Stimulated activated CD4-positive, alpha-beta T cell treated with anti-CD3 and anti-CD28 coated beads, Interleukin-12 subunit alpha, Interleukin-12 subunit beta, amount 100 ng/mL, for 24 hours (primary cell): ENCODE measurements at regions not wholly inside any gene's neighbourhood (a gene's known extent, or its start where the extent isn't known, plus 50 kb on each side); places are given as distances from the start of the nearest gene placed in this dataset.
A peak's percentile ranks its signal among the peaks of the same experiment; 100 is the strongest.
"Not testable (repeated sequence)": the region's sequence is repeated elsewhere in the genome, so short reads cannot be mapped to it uniquely, and the experiment has no call there.

ENCODE experiments used
- DNase-seq, 2 experiments: peaks; one replicate each; pipeline ENCODE4 v3.0.0-alpha.2; 2020; ENCODE audit warnings: low read depth in 2 of 2

DNA sequence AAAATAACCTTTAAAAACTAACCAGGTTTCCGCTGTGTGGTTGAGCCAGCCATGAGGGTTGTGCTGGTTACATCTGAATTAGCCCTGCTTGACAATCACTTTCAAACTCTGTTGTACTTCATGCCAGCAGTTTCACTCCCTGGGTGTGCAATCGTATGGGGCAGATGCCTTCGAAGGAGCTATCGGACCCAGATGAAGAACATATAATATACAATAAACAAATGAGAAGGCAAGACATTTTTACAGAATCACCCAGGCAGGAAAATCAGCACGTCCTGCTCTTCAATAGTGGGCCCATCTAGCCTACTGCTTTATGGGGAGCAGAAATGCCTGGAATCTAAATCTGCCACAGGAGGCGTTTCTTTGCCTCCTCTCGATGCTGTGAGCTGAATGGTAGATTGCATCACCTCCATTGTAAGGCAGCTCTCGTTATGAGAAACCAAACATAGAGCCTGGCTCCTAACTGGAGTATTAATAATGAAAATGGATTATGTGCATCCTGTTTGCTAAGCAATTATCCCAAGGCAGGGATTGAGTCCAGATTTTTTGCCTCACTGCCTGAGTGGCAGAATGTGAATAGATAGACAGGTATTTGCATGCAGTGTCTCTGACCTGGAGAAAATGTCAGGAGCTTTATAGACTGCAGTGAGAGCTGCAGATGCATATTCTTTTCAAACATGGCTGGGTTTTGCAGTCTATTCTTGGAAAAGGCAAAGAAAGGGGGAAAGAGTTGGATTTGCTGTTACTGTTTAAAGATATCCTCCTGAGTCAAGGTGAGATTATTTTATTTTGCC, 143.3 kb upstream of the SMARCA2 start:
- DNase-seq: no peak

GRCh38 chr9:1875251-1875851, 139.8 kb upstream of the SMARCA2 start:
- DNase-seq: no peak

DNA sequence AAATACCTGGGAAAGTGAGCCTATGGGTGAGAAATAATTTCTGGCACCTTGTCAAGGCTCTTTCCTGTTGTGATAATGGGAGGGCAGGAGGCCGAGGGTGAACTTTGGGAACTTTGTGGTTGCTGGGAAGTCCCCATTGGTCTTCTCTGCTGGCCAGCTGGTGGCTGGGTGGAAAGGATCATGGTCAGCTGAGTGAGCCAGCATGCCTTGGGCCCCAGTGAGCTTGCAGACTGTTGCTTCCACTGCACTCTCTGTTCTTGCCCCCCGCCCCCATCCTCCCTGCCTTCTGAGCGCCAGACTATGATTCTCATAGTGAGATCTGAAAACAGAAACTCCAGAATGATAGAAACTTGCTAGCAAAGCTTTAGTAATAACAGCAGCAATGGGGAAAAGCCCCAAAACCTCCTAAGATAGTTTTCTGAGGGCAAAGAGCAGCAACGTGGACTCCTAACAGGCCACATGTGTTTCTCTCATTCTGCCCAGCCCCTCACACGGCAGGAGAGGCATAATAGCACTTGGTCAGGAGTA, 139.2 kb upstream of the SMARCA2 start:
- peak; percentile 56 to 84 for DNase-seq

GRCh38 chr9:1876891-1877496, 138.2 kb upstream of the SMARCA2 start:
- peak in 1 of 2 experiments; percentile 4 for DNase-seq

DNA sequence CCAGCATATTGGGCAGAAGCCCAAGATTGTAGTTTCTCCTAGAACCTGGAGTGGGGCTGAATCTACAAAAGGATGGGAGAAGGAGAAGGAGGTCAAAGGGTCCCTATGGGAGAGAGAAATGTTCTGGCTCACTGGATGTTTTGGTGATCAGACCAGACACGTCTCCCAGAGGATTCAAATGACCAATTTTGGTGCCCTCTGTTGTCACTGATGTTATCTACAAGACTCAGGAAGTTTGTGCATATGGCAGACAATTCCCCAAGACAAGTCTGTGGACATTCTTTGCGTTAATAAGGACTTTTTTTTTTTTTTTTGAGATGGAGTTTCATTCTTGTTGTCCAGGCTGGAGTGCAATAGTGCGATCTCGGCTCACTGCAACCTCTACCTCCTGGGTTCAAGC, 137.2 kb upstream of the SMARCA2 start:
- DNase-seq: no peak

DNA sequence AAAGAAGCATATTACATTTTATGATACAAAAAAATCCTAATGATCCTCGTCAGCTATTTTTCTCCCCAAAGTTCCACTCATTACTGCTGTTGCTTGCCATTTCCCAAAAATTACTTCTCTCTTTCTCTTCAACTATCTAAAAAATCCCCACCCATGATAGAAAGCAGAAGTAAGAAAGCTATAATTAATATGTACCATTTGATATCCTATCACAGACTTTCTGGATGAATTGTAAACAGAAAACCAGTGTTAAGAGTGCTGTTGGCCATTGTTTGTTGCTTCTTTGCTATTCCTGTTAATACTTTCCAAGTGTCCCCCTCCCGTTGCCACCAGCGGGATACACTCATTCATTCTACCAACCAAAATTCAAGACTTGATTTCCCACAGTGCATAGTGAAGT, 136.3 kb upstream of the SMARCA2 start:
- no peak for DNase-seq

- no peak for DNase-seq
Measured at GRCh38 chr9:1879501-1879900, 135.6 kb upstream of the SMARCA2 start.

DNA sequence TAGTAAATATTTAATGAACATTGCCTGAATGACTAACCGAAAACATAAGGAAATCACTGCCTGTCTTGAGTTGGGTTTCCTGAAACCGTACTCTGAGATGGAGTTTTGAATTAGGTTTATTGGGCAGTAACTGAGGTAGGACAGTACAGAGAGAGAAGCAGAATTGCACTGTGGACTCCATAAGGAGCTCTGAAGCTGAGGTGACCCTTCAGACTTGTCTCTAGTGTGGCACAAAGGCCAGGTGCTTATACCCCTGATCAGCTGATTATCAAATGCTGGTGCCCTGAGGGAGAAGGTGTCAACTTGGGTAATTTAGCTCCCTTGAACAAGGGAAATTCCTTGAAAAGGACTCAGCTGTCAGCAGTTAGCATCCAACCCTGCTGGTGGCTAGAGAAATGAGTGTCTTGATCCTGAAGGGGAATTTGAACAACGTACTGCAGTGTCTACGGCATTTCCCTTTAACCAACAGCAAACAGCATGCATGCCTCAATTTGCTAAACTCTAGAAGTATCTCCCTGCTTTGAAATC, 135.0 kb upstream of the SMARCA2 start:
- no peak for DNase-seq

GRCh38 chr9:1881708-1882295, 133.3 kb upstream of the SMARCA2 start:
- no peak for DNase-seq

GRCh38 chr9:1882711-1883403, 132.3 kb upstream of the SMARCA2 start:
- DNase-seq: no peak

GRCh38 chr9:1890201-1890600, 124.9 kb upstream of the SMARCA2 start:
- no peak for DNase-seq

GRCh38 chr9:1890816-1891215, 124.3 kb upstream of the SMARCA2 start:
- no peak for DNase-seq

DNA sequence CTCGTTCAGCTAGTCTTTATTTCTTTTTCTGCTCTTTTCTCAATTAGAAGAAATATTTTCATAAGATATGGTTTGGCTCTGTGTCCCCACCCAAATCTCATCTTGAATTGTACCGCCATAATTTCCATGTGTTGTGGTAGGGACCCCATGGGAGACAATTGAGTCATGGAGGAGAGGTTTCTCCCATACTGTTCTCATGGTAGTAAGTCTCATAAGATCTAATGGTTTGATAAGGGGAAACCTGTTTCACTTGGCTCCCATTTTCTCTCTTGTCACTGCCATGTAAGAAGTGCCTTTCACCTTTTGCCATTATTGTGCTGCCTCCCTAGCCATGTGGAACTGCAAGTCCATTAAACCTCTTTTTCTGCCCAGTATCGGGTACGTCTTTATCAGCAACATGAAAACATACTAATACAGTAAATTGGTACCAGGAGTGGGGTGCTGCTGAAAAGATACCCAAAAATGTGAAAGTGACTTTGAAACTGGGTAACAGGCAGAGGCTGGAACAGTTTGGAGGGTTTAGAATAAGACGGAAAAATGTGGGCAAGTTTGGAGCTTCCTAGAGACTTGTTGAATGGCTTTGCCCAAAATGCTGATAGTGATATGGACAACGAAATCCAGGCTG, 112.0 kb upstream of the SMARCA2 start:
- DNase-seq: not testable (repeated sequence)

- no peak for DNase-seq
Measured at GRCh38 chr9:1907465-1907864, 107.7 kb upstream of the SMARCA2 start.

- DNase-seq: no peak
Measured at GRCh38 chr9:1909322-1909721, 105.8 kb upstream of the SMARCA2 start.

- no peak for DNase-seq
Measured at GRCh38 chr9:1910269-1910811, 104.8 kb upstream of the SMARCA2 start.

- no peak for DNase-seq
Measured at GRCh38 chr9:1913631-1914330, 101.4 kb upstream of the SMARCA2 start.

GRCh38 chr9:1916095-1916494, 99.1 kb upstream of the SMARCA2 start:
- DNase-seq: no peak

- DNase-seq: no peak
Measured at GRCh38 chr9:1916655-1917054, 98.5 kb upstream of the SMARCA2 start.

DNA sequence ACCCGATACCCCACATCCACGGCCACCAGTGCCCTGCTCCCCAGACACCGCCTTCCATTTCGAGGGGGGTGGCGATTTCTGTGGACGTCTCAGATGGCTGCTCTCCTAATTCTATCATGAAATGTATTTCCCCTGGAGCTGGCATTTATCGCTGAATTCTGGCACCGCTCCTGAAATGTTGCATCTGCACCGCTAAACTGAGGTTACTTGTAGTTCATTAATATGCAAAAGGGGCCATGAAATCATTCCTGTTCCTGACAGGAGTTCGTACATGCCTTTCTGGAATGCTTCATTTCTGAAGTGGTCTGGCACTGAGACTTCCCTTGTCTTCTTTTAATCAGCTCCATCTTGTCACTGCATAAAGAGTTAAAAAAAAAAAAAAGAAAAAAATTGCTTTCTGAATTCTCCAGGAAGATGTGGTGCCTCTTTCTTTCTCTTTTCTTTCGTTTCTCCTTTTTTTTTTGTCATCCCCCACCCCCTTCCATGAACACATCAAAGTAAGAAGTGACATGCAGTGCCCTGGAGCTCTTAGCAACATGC, 97.7 kb upstream of the SMARCA2 start:
- DNase-seq: no peak
